MCF 10A (cell line): ENCODE measurements at regions not wholly inside any gene's neighbourhood (a gene's known extent, or its start where the extent isn't known, plus 50 kb on each side); places are given as distances from the start of the nearest gene placed in this dataset.

Experiments used
- BruUV-seq: library from RNA; stranded (reverse); fragments of 400-500 nt; replicated peaks from 2 replicates; lab custom pipeline; 2021; lab: Mats Ljungman, UMichigan
- CTCF ChIA-PET: fragments of 300-600 bp; sonication (Branson Sonifier 250); formaldehyde crosslinking; extraction: SDS; loops from one replicate; lab custom pipeline; 2021; ENCODE audit warnings: antibody characterized with exemption, inconsistent platforms; lab: Yijun Ruan, JAX
- POLR2A ChIA-PET: fragments of 300-600, 350-650 bp; sonication (Branson Sonifier 250); formaldehyde crosslinking; extraction: SDS; loops from one replicate; lab custom pipeline; 2020; ENCODE audit warnings: antibody characterized with exemption, inconsistent platforms; lab: Yijun Ruan, JAX
- DNase-seq: peaks from one replicate; pipeline ENCODE4 v3.0.0-alpha.2; 2018; ENCODE audit not compliant: unreplicated experiment
- H3K27ac Mint-ChIP-seq: one replicate; pipeline ENCODE4 v1.8.0; 2022; ENCODE audit warnings: mild to moderate bottlenecking, low read depth, mixed read lengths; ENCODE audit not compliant: unreplicated experiment
- H3K27me3 Mint-ChIP-seq: one replicate; pipeline ENCODE4 v1.8.0; 2022; ENCODE audit warnings: mixed read lengths; ENCODE audit not compliant: insufficient read depth, unreplicated experiment
- H3K36me3 Mint-ChIP-seq: one replicate; pipeline ENCODE4 v1.8.0; 2022; ENCODE audit warnings: mild to moderate bottlenecking, moderate library complexity, mixed read lengths; ENCODE audit not compliant: insufficient read depth, unreplicated experiment
- H3K4me1 Mint-ChIP-seq: one replicate; pipeline ENCODE4 v1.8.0; 2022; ENCODE audit warnings: mixed read lengths; ENCODE audit not compliant: insufficient read depth, unreplicated experiment
- H3K4me3 Mint-ChIP-seq: one replicate; pipeline ENCODE4 v1.8.0; 2022; ENCODE audit warnings: mild to moderate bottlenecking, moderate library complexity, mixed read lengths; ENCODE audit not compliant: unreplicated experiment
- H3K9me3 Mint-ChIP-seq: one replicate; pipeline ENCODE4 v1.8.0; 2022; ENCODE audit warnings: mixed read lengths; ENCODE audit not compliant: unreplicated experiment
- CTCF ChIP-seq: fragments of 200-600 bp; IDR thresholded peaks from one replicate; pipeline ENCODE4 v1.8.0; 2022; ENCODE audit warnings: antibody characterized with exemption, mild to moderate bottlenecking; ENCODE audit not compliant: unreplicated experiment
- intact Hi-C: fragments of 100-400 bp; cut with micrococcal nuclease; formaldehyde crosslinking; loops from 2 replicates; pipeline ENCODE4 v1.14.1; 2022

- no peak for DNase-seq
- H3K9me3 Mint-ChIP-seq = no peaks in the 10 kb centered on the region
- H3K4me1 Mint-ChIP-seq = peaks cover 25% of the 10 kb centered on the region
- CTCF ChIA-PET = interaction anchor here (0.6 to 1.8 kb wide), 2 partner anchors 39 to 44 kb away, joined by 5 read pairs; no protein-coding TSS in a partner anchor
- TF ChIP-seq CTCF = no peak
- POLR2A ChIA-PET = interaction anchor here (0.6 to 1.6 kb wide), 4 partner anchors 62 to 110 kb away, joined by 3 to 4 read pairs (median 3); no protein-coding TSS in a partner anchor
- H3K36me3 Mint-ChIP-seq = no peaks in the 10 kb centered on the region
- intact Hi-C loops = no loop called here
- no peak overlapping the region for H3K4me3 Mint-ChIP-seq
- no peaks in the 10 kb centered on the region for H3K27me3 Mint-ChIP-seq
- no TSS peak for BruUV-seq
- peak overlapping the region; percentile 92 for H3K27ac Mint-ChIP-seq
Observed at GRCh38 chr4:37762991-37763368, 63.5 kb upstream of the PGM2 start.

GRCh38 chr4:37762294-37762990 is 64.0 kb upstream of the PGM2 start:
- Mint-ChIP-seq H3K4me3 (no peak overlapping the region), H3K27ac (peak overlapping the region; percentile 92), H3K4me1 (peaks cover 26% of the 10 kb centered on the region), H3K36me3 (no peaks in the 10 kb centered on the region), H3K27me3 (no peaks in the 10 kb centered on the region), H3K9me3 (no peaks in the 10 kb centered on the region)
- intact Hi-C loops = no loop called here
- no peak for TF ChIP-seq CTCF
- ChIA-PET POLR2A (interaction anchor here (0.6 to 1.6 kb wide), 5 partner anchors 63 to 161 kb away, joined by 3 to 4 read pairs (median 3); no protein-coding TSS in a partner anchor), CTCF (interaction anchor here (0.6 to 1.8 kb wide), 4 partner anchors 10 to 95 kb away, joined by 4 to 5 read pairs (median 4); no protein-coding TSS in a partner anchor)
- DNase-seq = peak; percentile 80
- no TSS peak for BruUV-seq

- no TSS peak for BruUV-seq
- H3K4me3 Mint-ChIP-seq = no peak overlapping the region
Observed at GRCh38 chr4:37760840-37761239, 65.6 kb upstream of the PGM2 start.

More at GRCh38 chr4:37760840-37761239, 65.6 kb upstream of the PGM2 start:
- intact Hi-C loops = no loop called here
- TF ChIP-seq CTCF = no peak
- Mint-ChIP-seq H3K9me3 (no peaks in the 10 kb centered on the region), H3K4me1 (peaks cover 29% of the 10 kb centered on the region), H3K27me3 (no peaks in the 10 kb centered on the region), H3K36me3 (no peaks in the 10 kb centered on the region), H3K27ac (peak overlapping the region; percentile 92)
- CTCF ChIA-PET = interaction anchor here (1.2 kb wide), 1 partner anchor 41 kb away, joined by 4 read pairs; no protein-coding TSS in a partner anchor
- POLR2A ChIA-PET = interaction anchor here (0.8 to 1.4 kb wide), 5 partner anchors 10 to 159 kb away, joined by 3 read pairs; partner anchors contain the start of gene PGM2
- no peak for DNase-seq
